ENCODE measurements at regions not wholly inside any gene's neighbourhood (a gene's known extent, or its start where the extent isn't known, plus 50 kb on each side); places are given as distances from the start of the nearest gene placed in this dataset.

DNA sequence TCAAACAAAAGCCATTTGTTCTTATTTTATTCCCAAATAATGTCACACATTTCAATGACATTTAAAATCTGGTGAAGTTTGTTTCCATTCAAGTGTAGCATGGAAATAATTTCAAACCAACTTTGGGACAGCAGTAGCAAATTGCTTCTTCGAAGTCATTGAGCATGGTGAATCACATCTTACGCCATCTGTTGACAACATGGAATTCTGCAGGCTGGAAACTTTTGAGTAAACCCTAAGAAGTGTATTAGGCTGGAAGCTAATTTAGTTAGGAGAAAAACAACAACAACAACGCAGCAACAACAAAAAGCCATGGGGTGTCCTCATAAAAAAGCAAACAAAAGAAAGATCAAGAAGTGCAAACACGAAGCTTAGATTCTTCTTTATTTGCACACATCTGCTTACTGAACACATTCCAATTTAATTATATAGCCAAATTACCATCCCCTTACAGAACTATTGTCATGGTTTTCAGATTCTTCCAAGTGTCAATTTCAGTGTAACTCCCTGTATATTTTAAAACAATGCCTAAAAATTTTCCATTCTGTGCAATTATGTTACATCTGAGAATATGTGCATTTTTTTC is 659.0 kb upstream of the CDH7 start:
- H3K4me3 Mint-ChIP-seq, result no peak overlapping the region
- no peaks in the 10 kb centered on the region for H3K36me3 Mint-ChIP-seq (ENCODE audit: insufficient read depth)
- H3K9me3 Mint-ChIP-seq, result peaks cover 6 to 7% of the 10 kb centered on the region in 2 donors
- ATAC-seq (replicated peaks) (no peak), DNase-seq (no peak)
- H3K27me3 Mint-ChIP-seq, result no peaks in the 10 kb centered on the region
- no peaks in the 10 kb centered on the region for H3K4me1 Mint-ChIP-seq (ENCODE audit: low read depth in 2 of 2)
- H3K27ac Mint-ChIP-seq, result no peak overlapping the region

DNA sequence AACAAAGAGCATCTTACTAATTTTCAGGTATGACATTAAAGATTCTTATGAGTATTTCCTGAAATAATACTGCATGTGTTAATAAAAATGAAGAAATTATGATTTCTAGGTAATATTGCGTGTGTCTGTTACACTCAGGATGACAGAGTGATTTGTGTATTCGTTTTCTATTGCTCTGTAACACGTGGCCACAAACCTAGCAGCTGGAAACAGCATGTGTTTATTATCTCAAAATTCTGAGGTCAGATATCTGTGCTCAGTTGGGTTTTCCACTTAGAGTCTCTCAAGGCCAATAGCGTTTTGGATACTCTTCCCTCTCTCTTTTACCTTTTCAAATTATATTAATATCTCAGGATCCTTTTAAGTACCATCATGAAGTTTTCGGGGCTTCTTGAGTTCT is 667.9 kb upstream of the CDH7 start:
- no peaks in the 10 kb centered on the region for H3K4me1 Mint-ChIP-seq (ENCODE audit: low read depth in 2 of 2)
- no peak overlapping the region for H3K4me3 Mint-ChIP-seq
- DNase-seq (no peak), ATAC-seq (replicated peaks) (no peak)
- H3K9me3 Mint-ChIP-seq, result peaks cover 0 to 6% of the 10 kb centered on the region in 2 donors
- H3K36me3 Mint-ChIP-seq (ENCODE audit: insufficient read depth), result no peaks in the 10 kb centered on the region
- H3K27me3 Mint-ChIP-seq, result no peaks in the 10 kb centered on the region
- H3K27ac Mint-ChIP-seq, result no peak overlapping the region

DNA sequence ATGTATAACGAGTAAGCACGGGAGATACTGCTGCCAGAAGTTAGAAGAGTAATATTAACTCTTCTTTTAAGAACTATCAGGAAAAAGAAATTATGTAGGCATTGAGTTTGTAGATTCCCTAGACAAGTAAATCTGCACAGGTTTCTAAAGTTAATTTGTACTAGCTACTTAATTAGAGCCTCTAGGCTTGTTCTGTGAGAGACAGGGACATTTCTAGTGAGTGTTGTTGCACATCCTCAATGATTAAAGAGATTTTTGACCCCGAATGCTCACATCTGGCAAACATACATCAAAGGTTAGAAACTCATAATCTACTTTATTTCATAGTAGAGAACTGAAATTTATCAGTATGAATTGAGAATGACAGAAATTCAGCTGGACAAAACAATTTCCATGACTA is 669.0 kb upstream of the CDH7 start:
- no peaks in the 10 kb centered on the region for H3K27me3 Mint-ChIP-seq
- no peaks in the 10 kb centered on the region for H3K36me3 Mint-ChIP-seq (ENCODE audit: insufficient read depth)
- H3K9me3 Mint-ChIP-seq, result peaks cover 0 to 6% of the 10 kb centered on the region in 2 donors
- H3K4me1 Mint-ChIP-seq (ENCODE audit: low read depth in 2 of 2), result no peaks in the 10 kb centered on the region
- no peak overlapping the region for H3K27ac Mint-ChIP-seq
- H3K4me3 Mint-ChIP-seq, result no peak overlapping the region
- ATAC-seq (replicated peaks), result no peak
- DNase-seq, result no peak

DNA sequence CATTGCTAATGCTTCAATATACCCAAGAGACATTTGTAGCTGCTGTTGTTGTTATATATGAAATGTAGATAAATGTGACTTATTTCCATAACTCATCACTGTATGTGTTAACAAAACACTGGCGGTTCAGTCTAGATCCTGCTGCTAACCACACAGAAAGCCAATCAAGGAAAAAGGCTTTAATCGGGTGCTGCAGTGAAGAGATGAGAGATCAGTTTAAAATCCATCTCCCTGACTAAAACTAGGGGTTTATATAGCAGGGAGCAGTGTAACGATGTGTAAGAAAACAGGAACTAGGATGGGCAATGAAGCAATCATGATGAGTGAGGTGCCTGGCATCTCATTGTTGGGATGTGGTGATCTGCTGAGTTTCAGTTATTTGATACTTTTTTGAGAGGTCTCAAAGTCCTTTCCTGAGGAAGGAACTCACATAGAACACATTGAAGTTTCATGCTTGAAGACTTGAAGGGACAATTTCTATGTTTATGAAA is 677.7 kb upstream of the CDH7 start:
- peaks cover 1 to 17% of the 10 kb centered on the region in 2 donors for H3K9me3 Mint-ChIP-seq
- no peaks in the 10 kb centered on the region for H3K4me1 Mint-ChIP-seq (ENCODE audit: low read depth in 2 of 2)
- H3K36me3 Mint-ChIP-seq (ENCODE audit: insufficient read depth), result no peaks in the 10 kb centered on the region
- DNase-seq (no peak), ATAC-seq (replicated peaks) (no peak)
- no peak overlapping the region for H3K27ac Mint-ChIP-seq
- no peaks in the 10 kb centered on the region for H3K27me3 Mint-ChIP-seq
- H3K4me3 Mint-ChIP-seq, result no peak overlapping the region

DNA sequence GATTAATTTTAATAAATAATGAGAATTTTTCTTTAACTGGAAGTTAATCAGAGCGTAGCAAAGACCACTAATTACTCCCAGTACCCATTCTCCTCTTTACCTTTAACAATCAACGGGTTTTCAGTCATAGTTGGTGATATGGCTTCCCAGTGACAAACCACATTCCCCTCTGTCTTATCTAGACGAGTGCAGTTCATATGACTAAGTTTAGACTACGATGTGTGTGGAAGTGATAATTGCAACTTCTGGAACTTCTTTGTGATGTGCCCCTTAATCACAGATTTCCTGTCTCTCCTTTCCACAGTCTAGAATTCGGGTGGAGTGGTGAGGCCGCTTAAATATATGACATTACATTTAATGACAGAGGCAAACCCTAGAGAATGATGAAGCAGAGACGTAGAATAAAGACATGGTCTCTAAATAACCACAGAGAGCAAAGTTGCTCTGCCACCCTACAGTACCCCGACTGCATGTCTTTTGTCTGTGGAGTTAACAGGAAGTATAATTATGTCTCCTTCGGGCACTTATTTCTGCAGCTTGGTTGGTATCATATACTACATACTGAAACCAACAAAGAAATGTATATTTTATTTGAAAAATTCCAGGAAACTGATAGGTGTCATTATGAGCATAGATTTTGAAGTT is 693.3 kb upstream of the CDH7 start:
- no peak for ATAC-seq (replicated peaks)
- Mint-ChIP-seq H3K27me3 (no peaks in the 10 kb centered on the region), H3K27ac (no peak overlapping the region)

DNA sequence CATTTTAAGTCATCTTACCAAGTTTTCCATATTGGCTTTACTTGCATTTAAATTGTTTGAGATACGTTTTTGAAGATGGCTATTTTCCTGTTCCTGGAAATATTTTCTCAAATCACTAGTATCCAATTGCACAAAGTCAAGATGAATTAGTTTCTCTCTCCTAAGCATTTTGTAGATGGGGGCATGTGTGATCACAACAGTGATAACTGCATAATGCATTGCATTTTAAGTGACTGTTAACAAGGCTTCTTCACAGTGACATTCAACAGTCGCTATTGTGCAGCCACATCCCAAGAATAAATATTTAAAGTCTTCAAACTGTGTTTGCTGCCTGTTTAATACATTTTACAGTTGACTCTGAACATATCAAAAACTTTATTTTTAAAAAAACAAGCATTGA is 694.2 kb upstream of the CDH7 start:
- Mint-ChIP-seq H3K36me3 (ENCODE audit: insufficient read depth) (no peaks in the 10 kb centered on the region), H3K27ac (no peak overlapping the region), H3K4me1 (ENCODE audit: low read depth in 2 of 2) (no peaks in the 10 kb centered on the region), H3K9me3 (peaks cover 13 to 16% of the 10 kb centered on the region in 2 donors), H3K4me3 (no peak overlapping the region), H3K27me3 (no peaks in the 10 kb centered on the region)
- no peak for ATAC-seq (replicated peaks)
- DNase-seq, result no peak

More for the DNA sequence above, 693.3 kb upstream of the CDH7 start:
- Mint-ChIP-seq H3K4me1 (ENCODE audit: low read depth in 2 of 2) (no peaks in the 10 kb centered on the region), H3K9me3 (peaks cover 13 to 15% of the 10 kb centered on the region in 2 donors), H3K4me3 (no peak overlapping the region), H3K36me3 (ENCODE audit: insufficient read depth) (no peaks in the 10 kb centered on the region)
- DNase-seq, result no peak

DNA sequence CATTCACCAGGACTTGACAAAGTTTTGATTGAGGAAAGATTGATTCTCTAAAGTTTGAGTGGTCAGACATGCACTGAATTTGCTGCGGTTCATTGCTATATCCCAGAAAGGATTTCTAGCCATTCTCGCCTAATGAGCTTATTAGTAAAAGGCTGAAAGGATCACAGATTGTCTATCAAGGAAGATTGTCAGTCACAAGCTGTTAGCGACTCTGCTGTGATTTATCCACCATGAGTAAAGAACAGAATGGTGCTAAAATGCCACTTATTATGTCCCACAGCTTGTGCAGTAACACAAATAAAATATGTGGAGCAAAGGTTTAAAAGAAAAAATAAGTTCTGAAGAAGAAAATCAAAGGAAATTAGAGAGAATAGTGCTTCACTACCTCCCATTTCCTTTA is 701.2 kb upstream of the CDH7 start:
- H3K9me3 Mint-ChIP-seq, result peaks cover 12 to 24% of the 10 kb centered on the region in 2 donors
- no peak overlapping the region for H3K27ac Mint-ChIP-seq
- no peaks in the 10 kb centered on the region for H3K4me1 Mint-ChIP-seq (ENCODE audit: low read depth in 2 of 2)
- H3K4me3 Mint-ChIP-seq, result no peak overlapping the region
- DNase-seq (no peak), ATAC-seq (replicated peaks) (no peak)
- no peaks in the 10 kb centered on the region for H3K27me3 Mint-ChIP-seq
- no peaks in the 10 kb centered on the region for H3K36me3 Mint-ChIP-seq (ENCODE audit: insufficient read depth)

DNA sequence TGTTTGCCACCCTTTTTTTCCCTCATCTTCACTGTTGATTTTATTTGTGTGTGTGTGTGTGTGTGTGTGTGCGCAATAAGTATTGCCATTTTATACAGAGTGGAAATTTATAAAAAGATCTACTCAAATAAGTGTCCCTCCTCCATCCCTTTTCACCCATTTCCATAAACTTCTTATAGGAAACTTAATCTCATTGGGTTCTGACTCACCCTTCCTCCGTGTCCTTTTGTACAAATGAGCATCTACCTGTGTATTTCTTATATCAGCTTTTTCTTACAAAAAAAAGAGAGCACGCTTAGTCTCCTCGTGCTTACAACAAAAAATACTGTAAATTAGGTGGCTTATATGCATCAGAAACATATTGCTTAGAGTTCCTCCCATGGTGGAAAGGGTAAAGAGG is 711.2 kb upstream of the CDH7 start:
- Mint-ChIP-seq H3K27me3 (no peaks in the 10 kb centered on the region), H3K9me3 (peaks cover 5 to 14% of the 10 kb centered on the region in 2 donors), H3K27ac (no peak overlapping the region), H3K4me1 (ENCODE audit: low read depth in 2 of 2) (no peaks in the 10 kb centered on the region), H3K4me3 (no peak overlapping the region), H3K36me3 (ENCODE audit: insufficient read depth) (no peaks in the 10 kb centered on the region)
- DNase-seq (no peak), ATAC-seq (replicated peaks) (no peak)

DNA sequence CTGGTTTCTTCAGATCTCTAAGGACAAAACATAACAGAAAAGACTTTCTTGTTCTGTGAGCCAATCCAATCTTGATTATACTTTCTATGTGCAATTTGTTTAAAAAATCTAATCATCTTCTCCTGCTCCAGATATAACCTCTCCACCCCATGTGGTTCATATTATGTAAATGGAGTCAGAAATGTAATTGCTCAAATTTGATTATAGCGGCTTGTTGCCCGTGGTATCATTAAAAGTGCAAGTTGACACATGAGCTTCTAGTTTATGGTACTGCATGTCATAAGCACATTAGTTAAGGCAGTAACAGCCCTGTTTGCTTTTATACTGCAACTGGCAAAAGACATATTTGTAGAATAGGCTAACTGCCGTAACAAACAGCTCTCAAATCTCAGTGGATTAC is 715.1 kb upstream of the CDH7 start:
- H3K9me3 Mint-ChIP-seq, result peaks cover 8 to 18% of the 10 kb centered on the region in 2 donors

DNA sequence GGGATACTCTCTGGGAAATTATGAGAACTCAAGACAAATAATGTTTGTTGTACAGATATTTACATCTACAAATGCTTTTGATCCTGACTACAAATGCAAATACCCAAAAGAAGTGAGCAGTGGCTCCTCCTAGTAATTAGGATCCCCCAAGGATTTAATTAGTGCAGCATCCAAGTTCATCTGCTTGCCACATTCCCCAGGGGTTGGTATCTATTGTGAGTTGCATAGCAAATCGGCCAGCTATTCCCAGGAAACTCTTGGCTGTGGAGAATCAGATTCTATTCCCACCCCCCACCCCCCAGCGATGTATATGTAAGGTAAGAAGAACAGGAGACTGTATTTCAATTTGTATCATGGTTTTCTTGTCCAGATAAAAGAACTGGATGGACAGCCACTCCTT is 725.1 kb upstream of the CDH7 start:
- DNase-seq (no peak), ATAC-seq (replicated peaks) (no peak)
- no peak overlapping the region for H3K4me3 Mint-ChIP-seq
- H3K36me3 Mint-ChIP-seq (ENCODE audit: insufficient read depth), result peaks cover 3% of the 10 kb centered on the region
- peaks cover 0 to 2% of the 10 kb centered on the region in 2 donors for H3K9me3 Mint-ChIP-seq
- no peaks in the 10 kb centered on the region for H3K4me1 Mint-ChIP-seq (ENCODE audit: low read depth in 2 of 2)
- H3K27me3 Mint-ChIP-seq, result no peaks in the 10 kb centered on the region
- H3K27ac Mint-ChIP-seq, result no peak overlapping the region

More for the DNA sequence above, 715.1 kb upstream of the CDH7 start:
- no peak overlapping the region for H3K27ac Mint-ChIP-seq
- no peaks in the 10 kb centered on the region for H3K4me1 Mint-ChIP-seq (ENCODE audit: low read depth in 2 of 2)
- no peak overlapping the region for H3K4me3 Mint-ChIP-seq
- ATAC-seq (replicated peaks) (no peak), DNase-seq (no peak)
- no peaks in the 10 kb centered on the region for H3K27me3 Mint-ChIP-seq
- no peaks in the 10 kb centered on the region for H3K36me3 Mint-ChIP-seq (ENCODE audit: insufficient read depth)

DNA sequence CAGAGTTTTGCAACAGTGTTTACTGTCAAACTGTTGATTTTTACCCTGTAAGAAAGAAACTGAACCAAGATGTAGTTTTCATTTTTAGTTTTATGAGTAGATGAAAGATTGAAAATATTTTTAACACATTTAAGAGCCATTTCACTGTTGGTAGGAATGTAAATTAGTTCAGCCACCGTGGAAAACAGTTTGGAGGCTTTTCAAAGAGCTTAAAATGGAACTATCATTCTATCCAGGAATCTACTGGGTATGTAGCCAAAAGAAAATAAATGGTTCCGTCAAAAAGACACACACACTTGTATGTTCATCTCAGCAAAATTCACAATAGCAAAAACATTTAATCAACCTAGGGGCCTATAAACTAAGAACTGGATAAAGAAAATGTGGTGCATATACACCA is 729.8 kb upstream of the CDH7 start:
- Mint-ChIP-seq H3K9me3 (peaks cover 0 to 2% of the 10 kb centered on the region in 2 donors), H3K4me3 (no peak overlapping the region), H3K36me3 (ENCODE audit: insufficient read depth) (no peaks in the 10 kb centered on the region), H3K27me3 (no peaks in the 10 kb centered on the region), H3K4me1 (ENCODE audit: low read depth in 2 of 2) (no peaks in the 10 kb centered on the region), H3K27ac (no peak overlapping the region)
- DNase-seq (no peak), ATAC-seq (replicated peaks) (no peak)

DNA sequence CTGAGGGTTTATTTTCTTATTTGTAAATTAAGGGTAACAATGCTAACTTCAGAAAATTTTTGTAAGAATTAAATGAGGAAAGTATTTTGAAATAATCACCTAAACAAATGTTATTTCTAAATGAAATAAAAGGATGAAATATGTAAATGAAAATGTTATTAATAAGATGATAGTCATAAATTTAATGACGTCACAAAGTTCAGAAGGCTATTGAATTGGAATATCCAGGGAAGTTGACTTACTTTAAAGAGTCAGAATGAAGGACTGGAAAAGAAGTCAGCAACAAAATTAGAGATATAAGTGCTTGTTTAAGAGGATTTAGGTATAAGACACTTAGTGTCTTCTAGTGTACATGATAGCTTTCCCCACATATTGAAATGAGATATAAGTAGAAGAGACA is 732.6 kb upstream of the CDH7 start:
- Mint-ChIP-seq H3K4me3 (no peak overlapping the region), H3K36me3 (ENCODE audit: insufficient read depth) (no peaks in the 10 kb centered on the region), H3K27me3 (no peaks in the 10 kb centered on the region), H3K4me1 (ENCODE audit: low read depth in 2 of 2) (no peaks in the 10 kb centered on the region), H3K27ac (no peak overlapping the region), H3K9me3 (peaks cover 4 to 9% of the 10 kb centered on the region in 2 donors)
- ATAC-seq (replicated peaks), result no peak
- no peak for DNase-seq

DNA sequence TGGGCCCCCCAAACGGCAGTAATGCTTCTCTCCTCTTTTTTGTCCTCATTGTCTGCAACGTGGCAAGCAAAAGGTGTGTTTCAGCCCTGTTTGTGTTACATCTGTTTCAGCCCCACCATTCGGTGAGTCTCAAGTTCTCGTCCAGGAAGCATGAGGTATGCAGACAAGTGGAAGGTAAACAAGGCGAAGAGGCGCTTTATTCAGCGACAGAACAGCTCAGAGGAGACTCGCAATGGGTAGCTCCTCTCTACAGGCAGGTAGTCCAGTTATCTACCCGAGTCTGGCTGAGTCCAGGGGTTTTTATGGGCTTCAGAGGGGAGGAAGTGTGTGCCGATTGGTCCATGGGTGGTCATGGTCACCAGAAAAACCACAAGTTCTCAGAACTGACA is 733.4 kb upstream of the CDH7 start:
- no peaks in the 10 kb centered on the region for H3K36me3 Mint-ChIP-seq (ENCODE audit: insufficient read depth)
- no peaks in the 10 kb centered on the region for H3K4me1 Mint-ChIP-seq (ENCODE audit: low read depth in 2 of 2)
- ATAC-seq (replicated peaks) (no peak), DNase-seq (no peak)
- H3K27me3 Mint-ChIP-seq, result no peaks in the 10 kb centered on the region
- H3K9me3 Mint-ChIP-seq, result peaks cover 4 to 10% of the 10 kb centered on the region in 2 donors
- H3K4me3 Mint-ChIP-seq, result no peak overlapping the region
- H3K27ac Mint-ChIP-seq, result no peak overlapping the region

DNA sequence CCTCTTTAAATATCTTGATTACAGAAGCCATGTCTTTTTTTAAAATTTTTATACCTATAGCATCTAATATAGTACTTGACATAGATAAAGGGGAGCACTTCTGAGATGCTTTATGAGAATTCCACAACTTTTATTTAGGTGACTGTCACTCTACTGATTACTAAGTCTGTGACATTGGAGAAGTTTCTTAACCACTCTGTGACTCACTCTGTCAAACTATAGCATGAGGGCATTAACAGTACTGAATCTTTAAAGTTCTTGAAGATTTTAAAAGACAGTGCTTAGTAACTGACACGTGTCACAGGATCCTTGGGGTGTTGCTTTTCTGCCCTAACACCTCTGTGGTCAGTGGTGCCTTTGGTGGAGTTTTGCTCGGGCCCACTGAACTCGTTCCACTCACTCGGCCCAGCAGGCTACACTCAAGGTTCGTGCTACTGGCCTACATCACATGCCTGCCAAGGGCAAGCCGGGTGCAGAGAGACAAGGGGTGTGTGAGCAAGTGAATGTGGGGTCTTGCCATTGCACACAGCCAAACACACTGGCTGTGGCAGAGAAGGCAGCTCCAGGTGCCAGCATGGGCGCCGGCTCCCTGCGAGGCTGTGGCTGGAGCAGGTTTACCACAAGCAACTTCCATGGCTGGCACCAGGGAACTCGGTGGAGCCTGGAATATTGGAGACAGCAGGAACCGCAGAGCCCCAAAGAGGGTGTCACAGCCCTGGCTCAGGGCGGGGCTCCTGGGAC is 734.0 kb upstream of the CDH7 start:
- Mint-ChIP-seq H3K4me1 (ENCODE audit: low read depth in 2 of 2) (no peaks in the 10 kb centered on the region), H3K4me3 (no peak overlapping the region), H3K36me3 (ENCODE audit: insufficient read depth) (no peaks in the 10 kb centered on the region), H3K9me3 (peaks cover 4 to 16% of the 10 kb centered on the region in 2 donors), H3K27ac (no peak overlapping the region), H3K27me3 (no peaks in the 10 kb centered on the region)
- ATAC-seq (replicated peaks) (no peak), DNase-seq (no peak)

All from effector memory CD8-positive, alpha-beta T cell (primary cell).